ENCODE measurements at regions not wholly inside any gene's neighbourhood (a gene's known extent, or its start where the extent isn't known, plus 50 kb on each side); places are given as distances from the start of the nearest gene placed in this dataset.
"Not testable (repeated sequence)": the region's sequence is repeated elsewhere in the genome, so short reads cannot be mapped to it uniquely, and the experiment has no call there.

- no peak for DNase-seq
These were observed 69.5 kb upstream of the KCNAB1 start for GRCh38 chr3:156050918-156051317.

- DNase-seq, result no peak
These were observed 68.7 kb upstream of the KCNAB1 start for GRCh38 chr3:156051651-156052050.

- no peak for DNase-seq
These were observed 68.3 kb upstream of the KCNAB1 start for GRCh38 chr3:156052115-156052514.

GRCh38 chr3:156059950-156060501, 60.4 kb upstream of the KCNAB1 start:
- no peak for DNase-seq

- not testable (repeated sequence) for DNase-seq
These were observed 52.2 kb upstream of the KCNAB1 start for GRCh38 chr3:156068151-156068550.

GRCh38 chr3:156070028-156070427, 50.4 kb upstream of the KCNAB1 start:
- DNase-seq, result no peak
